Nephron progenitor cell (in vitro differentiated cells): ENCODE measurements at regions not wholly inside any gene's neighbourhood (a gene's known extent, or its start where the extent isn't known, plus 50 kb on each side); places are given as distances from the start of the nearest gene placed in this dataset.

Experiments
- DNase-seq: peaks from one replicate; pipeline ENCODE4 v3.0.0; 2021
- H3K27ac Mint-ChIP-seq: 2 replicates; pipeline ENCODE4 v1.8.0; 2021; ENCODE audit warnings: mild to moderate bottlenecking, moderate library complexity, mixed read lengths
- H3K27me3 Mint-ChIP-seq: 2 replicates; pipeline ENCODE4 v1.8.0; 2021; ENCODE audit warnings: mild to moderate bottlenecking, low read depth, mixed read lengths; ENCODE audit not compliant: poor library complexity
- H3K36me3 Mint-ChIP-seq: 2 replicates; pipeline ENCODE4 v1.8.0; 2021; ENCODE audit warnings: low read depth, mixed read lengths
- H3K4me1 Mint-ChIP-seq: 2 replicates; pipeline ENCODE4 v1.8.0; 2021; ENCODE audit warnings: mixed read lengths
- H3K4me3 Mint-ChIP-seq: 2 replicates; pipeline ENCODE4 v1.8.0; 2021; ENCODE audit warnings: mild to moderate bottlenecking, moderate library complexity, mixed read lengths
- H3K9me3 Mint-ChIP-seq: 2 replicates; pipeline ENCODE4 v1.8.0; 2021; ENCODE audit warnings: mild to moderate bottlenecking, moderate library complexity, mixed read lengths
- TF ChIP-seq, protein P1 (sequence below): fragments of 200-600 bp; sonication (generic); IDR thresholded peaks from 2 replicates; pipeline ENCODE4 v1.5.0; 2021; ENCODE audit warnings: antibody characterized with exemption

DNA sequence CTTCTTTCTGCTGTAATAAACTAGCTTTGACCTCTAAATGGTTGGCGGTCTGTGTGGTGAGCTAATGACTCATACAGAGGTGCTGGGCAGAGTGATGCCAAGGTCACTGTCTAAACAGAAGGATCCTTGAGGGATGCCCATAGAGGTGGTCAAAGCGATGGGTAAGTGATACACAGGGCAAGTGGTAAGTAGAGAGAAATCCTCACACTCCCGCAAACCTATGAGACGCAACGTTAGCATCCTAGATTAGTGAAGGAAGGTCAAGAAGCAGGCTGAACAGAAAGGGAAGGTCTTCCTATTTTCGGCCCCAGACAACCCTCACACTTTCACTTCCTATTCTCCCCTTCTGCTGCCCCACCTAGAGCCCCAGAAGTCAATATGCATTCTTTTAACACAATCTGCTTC lies 65.6 kb upstream of the SESN3 start:
- H3K4me3 Mint-ChIP-seq: no peak overlapping the region
- no peak for DNase-seq
- H3K27ac Mint-ChIP-seq: no peak overlapping the region
- no peaks in the 10 kb centered on the region for H3K27me3 Mint-ChIP-seq
- H3K36me3 Mint-ChIP-seq: no peaks in the 10 kb centered on the region
- TF ChIP-seq, protein P1, sequence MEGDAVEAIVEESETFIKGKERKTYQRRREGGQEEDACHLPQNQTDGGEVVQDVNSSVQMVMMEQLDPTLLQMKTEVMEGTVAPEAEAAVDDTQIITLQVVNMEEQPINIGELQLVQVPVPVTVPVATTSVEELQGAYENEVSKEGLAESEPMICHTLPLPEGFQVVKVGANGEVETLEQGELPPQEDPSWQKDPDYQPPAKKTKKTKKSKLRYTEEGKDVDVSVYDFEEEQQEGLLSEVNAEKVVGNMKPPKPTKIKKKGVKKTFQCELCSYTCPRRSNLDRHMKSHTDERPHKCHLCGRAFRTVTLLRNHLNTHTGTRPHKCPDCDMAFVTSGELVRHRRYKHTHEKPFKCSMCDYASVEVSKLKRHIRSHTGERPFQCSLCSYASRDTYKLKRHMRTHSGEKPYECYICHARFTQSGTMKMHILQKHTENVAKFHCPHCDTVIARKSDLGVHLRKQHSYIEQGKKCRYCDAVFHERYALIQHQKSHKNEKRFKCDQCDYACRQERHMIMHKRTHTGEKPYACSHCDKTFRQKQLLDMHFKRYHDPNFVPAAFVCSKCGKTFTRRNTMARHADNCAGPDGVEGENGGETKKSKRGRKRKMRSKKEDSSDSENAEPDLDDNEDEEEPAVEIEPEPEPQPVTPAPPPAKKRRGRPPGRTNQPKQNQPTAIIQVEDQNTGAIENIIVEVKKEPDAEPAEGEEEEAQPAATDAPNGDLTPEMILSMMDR: no peak
- peaks cover 62% of the 10 kb centered on the region for H3K4me1 Mint-ChIP-seq
- H3K9me3 Mint-ChIP-seq: no peaks in the 10 kb centered on the region

DNA sequence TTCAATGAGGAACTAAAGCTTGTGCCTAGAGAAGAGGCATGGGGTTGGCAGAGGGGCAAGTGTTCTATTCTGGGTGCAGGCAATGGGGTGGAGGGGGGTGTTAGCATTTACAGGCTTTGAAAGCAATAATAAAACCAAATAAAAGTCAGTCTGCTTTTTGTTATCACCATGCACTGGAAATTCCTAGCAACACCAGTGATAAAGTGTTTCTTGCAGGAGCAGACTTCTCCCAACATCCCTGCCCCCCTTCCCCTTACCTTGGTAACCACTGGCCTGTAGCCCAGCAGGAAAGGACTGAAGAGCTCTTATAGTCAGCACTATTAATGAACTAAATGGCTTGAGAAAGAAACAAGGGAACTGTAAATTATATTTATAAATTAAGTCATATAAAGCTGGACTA lies 65.2 kb upstream of the SESN3 start:
- DNase-seq: no peak
- TF ChIP-seq, protein P1: no peak
- Mint-ChIP-seq H3K36me3 (no peaks in the 10 kb centered on the region), H3K4me3 (no peak overlapping the region), H3K27me3 (no peaks in the 10 kb centered on the region), H3K4me1 (peaks cover 61% of the 10 kb centered on the region), H3K27ac (no peak overlapping the region), H3K9me3 (no peaks in the 10 kb centered on the region)

DNA sequence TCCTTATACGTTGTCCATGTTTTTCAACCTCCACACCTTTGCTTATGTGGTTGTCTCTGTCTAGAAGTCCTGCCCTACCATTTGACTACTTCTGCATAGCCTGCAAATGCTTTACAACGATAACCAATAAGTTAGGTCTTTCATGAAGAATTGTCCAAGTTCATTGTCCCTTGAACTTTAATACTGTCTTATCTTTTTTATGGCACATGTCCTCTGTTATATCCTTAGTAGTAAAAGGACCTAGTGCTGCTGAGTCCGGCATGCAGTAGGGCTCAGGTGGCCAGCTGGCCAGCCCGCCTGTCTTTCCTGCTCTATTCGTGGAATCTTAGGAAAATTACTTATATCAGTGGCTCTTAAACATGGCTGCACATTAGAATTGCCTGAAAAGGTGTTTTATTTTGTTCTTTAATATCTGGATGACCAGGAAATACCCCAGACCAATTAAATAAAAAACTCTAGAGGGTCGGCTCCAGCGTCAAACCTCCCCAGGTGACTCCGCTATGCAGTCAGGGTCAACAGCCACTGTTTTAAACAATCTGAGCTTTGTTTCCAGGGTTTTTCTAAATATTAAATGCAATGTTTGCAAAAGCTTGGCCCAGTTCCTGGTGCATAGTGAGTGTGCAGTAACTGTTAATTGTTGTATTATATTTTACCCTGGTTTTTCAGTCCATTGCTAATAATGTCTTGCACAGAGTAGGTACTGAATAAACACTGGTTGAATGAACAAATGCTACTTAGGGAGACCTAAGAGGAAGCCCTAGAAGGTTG lies 64.6 kb upstream of the SESN3 start:
- Mint-ChIP-seq H3K9me3 (no peaks in the 10 kb centered on the region), H3K27ac (no peak overlapping the region), H3K4me3 (no peak overlapping the region), H3K36me3 (no peaks in the 10 kb centered on the region), H3K27me3 (no peaks in the 10 kb centered on the region), H3K4me1 (peaks cover 55% of the 10 kb centered on the region)
- TF ChIP-seq, protein P1: no peak
- no peak for DNase-seq

DNA sequence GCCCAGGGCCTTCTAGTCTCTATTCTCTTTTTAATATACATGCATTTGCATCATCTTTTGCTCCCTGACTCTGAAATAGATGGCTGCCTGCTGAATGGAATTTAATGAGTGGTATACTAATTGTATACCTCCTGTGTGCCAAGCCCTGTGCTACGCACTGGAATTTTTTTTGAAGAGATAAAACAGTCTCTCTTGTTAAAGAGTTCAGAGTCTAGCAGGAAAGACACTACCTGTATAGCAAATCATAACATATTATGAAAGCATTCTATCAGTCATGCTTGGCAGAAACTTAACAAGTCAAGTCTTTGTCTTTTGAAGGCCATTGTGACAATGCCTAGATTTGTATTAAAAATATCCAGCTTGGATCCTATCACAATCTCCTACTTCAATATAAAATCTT lies 63.7 kb upstream of the SESN3 start:
- TF ChIP-seq, protein P1: no peak
- no peak overlapping the region for H3K4me3 Mint-ChIP-seq
- no peak overlapping the region for H3K27ac Mint-ChIP-seq
- no peak for DNase-seq
- H3K9me3 Mint-ChIP-seq: no peaks in the 10 kb centered on the region
- no peaks in the 10 kb centered on the region for H3K36me3 Mint-ChIP-seq
- no peaks in the 10 kb centered on the region for H3K27me3 Mint-ChIP-seq
- H3K4me1 Mint-ChIP-seq: peaks cover 49% of the 10 kb centered on the region

DNA sequence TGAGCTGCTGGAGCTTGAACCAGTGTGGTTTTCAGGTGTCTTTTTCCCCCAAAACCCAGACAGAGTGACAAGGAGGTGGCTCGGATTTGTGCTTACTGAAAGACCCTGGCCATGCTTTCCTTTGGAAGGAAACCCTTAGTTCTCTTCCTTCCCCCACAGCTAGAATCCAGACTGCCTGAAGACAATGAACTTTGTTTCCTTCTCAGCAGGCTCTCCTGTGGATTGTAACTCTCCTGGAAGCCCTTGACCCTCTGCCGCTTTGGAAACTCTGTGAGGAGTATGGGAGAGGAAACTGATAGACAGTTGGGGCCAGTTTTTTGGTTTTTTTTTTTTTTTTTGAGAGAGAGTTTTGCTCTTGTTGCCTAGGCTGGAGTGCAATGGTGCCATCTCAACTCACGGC lies 62.1 kb upstream of the SESN3 start:
- Mint-ChIP-seq H3K36me3 (no peaks in the 10 kb centered on the region), H3K27me3 (peaks cover 4% of the 10 kb centered on the region), H3K4me3 (no peak overlapping the region), H3K27ac (peak overlapping the region; percentile 14), H3K9me3 (no peaks in the 10 kb centered on the region), H3K4me1 (peaks cover 33% of the 10 kb centered on the region)
- TF ChIP-seq, protein P1: no peak
- DNase-seq: no peak

DNA sequence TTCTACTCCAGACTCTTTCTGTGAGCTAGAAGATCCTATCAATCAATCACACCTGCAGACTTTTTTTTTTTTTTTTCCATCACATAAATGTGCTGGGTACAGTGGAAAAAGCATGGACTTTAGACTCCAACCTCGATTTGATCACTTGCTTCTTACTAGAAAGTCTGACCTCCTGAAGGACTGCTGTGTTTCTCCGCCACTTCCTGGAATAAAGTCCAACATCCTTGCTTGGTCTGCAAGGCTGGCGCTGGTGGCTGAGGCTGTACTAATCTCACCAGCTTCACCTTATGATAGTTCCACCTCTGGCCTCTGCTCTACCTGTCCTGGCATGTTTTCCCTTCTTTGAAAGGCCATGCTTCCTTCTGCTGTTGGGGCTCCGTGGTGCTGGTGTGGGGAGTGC lies 60.9 kb upstream of the SESN3 start:
- no peaks in the 10 kb centered on the region for H3K36me3 Mint-ChIP-seq
- no peak overlapping the region for H3K27ac Mint-ChIP-seq
- H3K4me1 Mint-ChIP-seq: peaks cover 21% of the 10 kb centered on the region
- TF ChIP-seq, protein P1: no peak
- peaks cover 4% of the 10 kb centered on the region for H3K27me3 Mint-ChIP-seq
- DNase-seq: no peak
- H3K4me3 Mint-ChIP-seq: no peak overlapping the region
- peaks cover 3% of the 10 kb centered on the region for H3K9me3 Mint-ChIP-seq
